ENCODE measurements at regions not wholly inside any gene's neighbourhood (a gene's known extent, or its start where the extent isn't known, plus 50 kb on each side); places are given as distances from the start of the nearest gene placed in this dataset.

DNA sequence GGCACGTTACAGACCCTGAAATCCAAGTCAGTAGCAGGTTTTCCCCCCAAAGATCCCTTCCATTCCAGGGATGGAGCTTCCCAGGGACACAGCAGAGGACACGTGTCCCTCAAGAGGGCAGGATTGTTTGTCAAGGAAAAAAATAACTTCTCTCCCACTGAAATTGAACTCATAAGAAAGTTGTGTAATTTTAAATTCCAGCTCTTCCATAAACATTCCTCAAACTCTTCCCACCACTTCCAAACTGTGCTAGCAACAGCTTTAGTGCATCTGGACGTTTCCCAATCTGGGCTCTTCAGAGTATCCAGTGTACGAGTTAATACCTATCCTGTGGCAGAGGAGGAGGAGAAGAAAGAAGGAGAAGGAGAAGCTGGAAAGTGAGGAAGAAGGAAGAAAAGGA, 79.6 kb downstream of the PSMG1 start:
- H3K36me3 Mint-ChIP-seq = no peaks in the 10 kb centered on the region

DNA sequence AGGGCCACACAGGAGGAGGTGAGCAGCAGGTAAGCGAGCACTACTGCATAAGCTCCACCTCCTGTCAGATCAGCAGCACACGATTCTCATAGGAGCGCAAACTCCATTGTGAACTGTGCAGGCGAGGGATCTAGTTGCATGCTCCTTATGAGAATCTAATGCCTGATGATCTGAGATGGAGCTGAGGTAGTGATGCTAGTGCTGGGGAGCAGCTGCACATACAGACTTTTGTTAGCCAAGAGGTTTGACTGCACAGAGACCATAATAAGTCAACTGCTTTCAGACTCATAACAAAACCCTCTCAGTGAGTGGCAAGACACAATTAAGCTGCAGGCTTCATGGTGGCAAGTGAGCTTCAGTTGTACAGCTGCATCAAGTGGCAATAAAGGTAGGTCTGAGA, 83.4 kb downstream of the PSMG1 start:
- H3K9me3 Mint-ChIP-seq = no peaks in the 10 kb centered on the region
- Histone ChIP-seq H3K9me3 (ENCODE audit: control insufficient read depth, insufficient read depth, low read length) (no peaks in the 10 kb centered on the region), H3K36me3 (ENCODE audit: control insufficient read depth, insufficient read depth, low read length) (no peaks in the 10 kb centered on the region), H3K27ac (ENCODE audit: low read length) (no peak overlapping the region), H3K4me3 (ENCODE audit: low read length) (no peak overlapping the region), H3K27me3 (ENCODE audit: control insufficient read depth, insufficient read depth, low read length) (no peaks in the 10 kb centered on the region), H3K4me1 (ENCODE audit: control insufficient read depth, insufficient read depth, low read length) (peaks cover 16% of the 10 kb centered on the region)
- H3K4me1 Mint-ChIP-seq = no peaks in the 10 kb centered on the region
- ATAC-seq = no peak
- no peak overlapping the region for H3K4me3 Mint-ChIP-seq
- H3K27me3 Mint-ChIP-seq (ENCODE audit: low read depth in 2 of 2) = peaks cover 10 to 18% of the 10 kb centered on the region in 2 donors
- intact Hi-C loops (cut with micrococcal nuclease) = no loop called here
- TF ChIP-seq, protein P1, sequence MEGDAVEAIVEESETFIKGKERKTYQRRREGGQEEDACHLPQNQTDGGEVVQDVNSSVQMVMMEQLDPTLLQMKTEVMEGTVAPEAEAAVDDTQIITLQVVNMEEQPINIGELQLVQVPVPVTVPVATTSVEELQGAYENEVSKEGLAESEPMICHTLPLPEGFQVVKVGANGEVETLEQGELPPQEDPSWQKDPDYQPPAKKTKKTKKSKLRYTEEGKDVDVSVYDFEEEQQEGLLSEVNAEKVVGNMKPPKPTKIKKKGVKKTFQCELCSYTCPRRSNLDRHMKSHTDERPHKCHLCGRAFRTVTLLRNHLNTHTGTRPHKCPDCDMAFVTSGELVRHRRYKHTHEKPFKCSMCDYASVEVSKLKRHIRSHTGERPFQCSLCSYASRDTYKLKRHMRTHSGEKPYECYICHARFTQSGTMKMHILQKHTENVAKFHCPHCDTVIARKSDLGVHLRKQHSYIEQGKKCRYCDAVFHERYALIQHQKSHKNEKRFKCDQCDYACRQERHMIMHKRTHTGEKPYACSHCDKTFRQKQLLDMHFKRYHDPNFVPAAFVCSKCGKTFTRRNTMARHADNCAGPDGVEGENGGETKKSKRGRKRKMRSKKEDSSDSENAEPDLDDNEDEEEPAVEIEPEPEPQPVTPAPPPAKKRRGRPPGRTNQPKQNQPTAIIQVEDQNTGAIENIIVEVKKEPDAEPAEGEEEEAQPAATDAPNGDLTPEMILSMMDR (IDR thresholded peaks at IDR 0.05) = no peak
- no peak for DNase-seq
- H3K27ac Mint-ChIP-seq = no peak overlapping the region
- WGBS (ENCODE audit: insufficient coverage) = 90% methylated on average over 4 of the region's 4 CpGs
- no peaks in the 10 kb centered on the region for H3K36me3 Mint-ChIP-seq

More for the DNA sequence above, 79.6 kb downstream of the PSMG1 start:
- H3K27me3 ChIP-seq (ENCODE audit: control insufficient read depth, insufficient read depth, low read length) = no peaks in the 10 kb centered on the region
- intact Hi-C loops (cut with micrococcal nuclease) = no loop called here
- TF ChIP-seq, protein P1 (IDR thresholded peaks at IDR 0.05) = no peak
- DNase-seq (no peak), ATAC-seq (no peak)
- no peak overlapping the region for H3K4me3 ChIP-seq (ENCODE audit: low read length)
- H3K36me3 ChIP-seq (ENCODE audit: control insufficient read depth, insufficient read depth, low read length) = no peaks in the 10 kb centered on the region
- H3K27ac Mint-ChIP-seq = no peak overlapping the region
- peaks cover 6% of the 10 kb centered on the region for H3K4me1 ChIP-seq (ENCODE audit: control insufficient read depth, insufficient read depth, low read length)
- no peak overlapping the region for H3K27ac ChIP-seq (ENCODE audit: low read length)
- peaks cover 12 to 14% of the 10 kb centered on the region in 2 donors for H3K4me1 Mint-ChIP-seq
- no peak overlapping the region for H3K4me3 Mint-ChIP-seq
- H3K9me3 ChIP-seq (ENCODE audit: control insufficient read depth, insufficient read depth, low read length) = no peaks in the 10 kb centered on the region
- peaks cover 15 to 21% of the 10 kb centered on the region in 2 donors for H3K27me3 Mint-ChIP-seq (ENCODE audit: low read depth in 2 of 2)
- 65% methylated on average over 4 of the region's 4 CpGs for WGBS (ENCODE audit: insufficient coverage)
- no peaks in the 10 kb centered on the region for H3K9me3 Mint-ChIP-seq

DNA sequence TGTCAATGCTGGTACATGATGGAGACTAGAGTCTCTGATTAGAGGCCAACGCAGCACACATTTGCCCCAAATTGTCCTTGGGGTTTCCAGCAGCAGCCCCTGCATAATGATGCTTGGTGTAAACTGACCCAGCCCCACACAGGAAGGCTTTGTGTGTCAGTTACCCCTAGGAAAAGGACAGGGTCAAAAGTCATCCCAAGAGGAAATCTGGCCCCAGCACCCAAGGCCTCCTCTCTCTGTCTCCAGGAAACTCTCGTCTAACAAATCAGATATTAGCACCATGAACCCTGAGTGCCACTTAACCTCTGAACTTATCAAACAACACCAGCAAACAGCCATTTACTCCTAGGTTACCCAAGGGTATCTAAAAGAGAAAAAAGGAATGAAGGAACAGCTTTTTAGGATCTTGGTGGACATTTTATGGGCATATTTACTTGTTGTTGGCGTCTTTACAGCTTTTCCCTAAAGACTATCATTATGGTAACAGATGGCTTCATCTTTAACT, 84.5 kb downstream of the PSMG1 start:
- WGBS (ENCODE audit: insufficient coverage) = 81% methylated on average over 2 of the region's 3 CpGs
- ATAC-seq = no peak
- peaks cover 16% of the 10 kb centered on the region for H3K4me1 ChIP-seq (ENCODE audit: control insufficient read depth, insufficient read depth, low read length)

More for the DNA sequence above, 84.5 kb downstream of the PSMG1 start:
- no peak overlapping the region for H3K4me3 Mint-ChIP-seq
- peaks cover 10 to 13% of the 10 kb centered on the region in 2 donors for H3K27me3 Mint-ChIP-seq (ENCODE audit: low read depth in 2 of 2)
- no peaks in the 10 kb centered on the region for H3K36me3 Mint-ChIP-seq
- intact Hi-C loops (cut with micrococcal nuclease) = no loop called here
- H3K4me1 Mint-ChIP-seq = no peaks in the 10 kb centered on the region
- H3K9me3 Mint-ChIP-seq = no peaks in the 10 kb centered on the region
- H3K27ac ChIP-seq (ENCODE audit: low read length) = no peak overlapping the region
- no peaks in the 10 kb centered on the region for H3K9me3 ChIP-seq (ENCODE audit: control insufficient read depth, insufficient read depth, low read length)
- TF ChIP-seq, protein P1 (IDR thresholded peaks at IDR 0.05) = no peak
- H3K36me3 ChIP-seq (ENCODE audit: control insufficient read depth, insufficient read depth, low read length) = no peaks in the 10 kb centered on the region
- no peak overlapping the region for H3K27ac Mint-ChIP-seq
- no peak overlapping the region for H3K4me3 ChIP-seq (ENCODE audit: low read length)
- no peak for DNase-seq
- H3K27me3 ChIP-seq (ENCODE audit: control insufficient read depth, insufficient read depth, low read length) = no peaks in the 10 kb centered on the region
